Adrenal gland (tissue), 5 donors: ENCODE measurements at regions not wholly inside any gene's neighbourhood (a gene's known extent, or its start where the extent isn't known, plus 50 kb on each side); places are given as distances from the start of the nearest gene placed in this dataset.

Experiments used
- POLR2A ChIP-seq, 2 donors: fragments of 450-650 bp; IDR thresholded peaks; one replicate each; pipeline ENCODE4 v1.6.1; 2017; ENCODE audit warnings: antibody characterized with exemption in 2 of 2, mild to moderate bottlenecking in 2 of 2, moderate library complexity in 1 of 2
- TF ChIP-seq, protein P1 (sequence below), 6 experiments: fragments of 450-650 bp in 4 of 6; fragments of 200-600 bp in 2 of 6; sonication (generic) in 1 of 6; IDR thresholded peaks; 1 replicate in 5 of 6; 2 replicates in 1 of 6; pipeline versions ENCODE4 v1.5.1 to v1.8.0; 2016 to 2021; ENCODE audit warnings: antibody characterized with exemption in 6 of 6, mild to moderate bottlenecking in 2 of 6, moderate library complexity in 1 of 6
- donor health status: DM: no; HTN: no; CAD: no.

DNA sequence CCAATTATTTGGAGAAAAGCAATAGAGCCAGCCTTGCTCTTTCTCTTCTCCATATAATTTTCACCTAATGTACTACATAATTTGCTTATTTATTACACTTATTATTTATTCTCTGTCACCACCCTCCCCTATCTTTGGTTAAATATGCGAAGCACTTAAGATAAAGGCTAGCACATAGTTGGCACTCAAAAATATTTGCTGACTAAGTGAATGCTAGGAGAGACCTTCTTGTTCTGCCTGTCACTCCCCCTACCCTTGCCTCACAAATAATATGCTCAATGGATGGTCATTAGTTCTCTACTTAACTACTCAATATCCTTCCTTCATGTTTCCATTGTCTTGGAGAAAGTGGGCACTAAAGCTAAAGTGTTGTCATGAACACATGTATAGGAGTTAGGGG is 139.7 kb upstream of the ZC3H11B start:
- TF ChIP-seq, protein P1, sequence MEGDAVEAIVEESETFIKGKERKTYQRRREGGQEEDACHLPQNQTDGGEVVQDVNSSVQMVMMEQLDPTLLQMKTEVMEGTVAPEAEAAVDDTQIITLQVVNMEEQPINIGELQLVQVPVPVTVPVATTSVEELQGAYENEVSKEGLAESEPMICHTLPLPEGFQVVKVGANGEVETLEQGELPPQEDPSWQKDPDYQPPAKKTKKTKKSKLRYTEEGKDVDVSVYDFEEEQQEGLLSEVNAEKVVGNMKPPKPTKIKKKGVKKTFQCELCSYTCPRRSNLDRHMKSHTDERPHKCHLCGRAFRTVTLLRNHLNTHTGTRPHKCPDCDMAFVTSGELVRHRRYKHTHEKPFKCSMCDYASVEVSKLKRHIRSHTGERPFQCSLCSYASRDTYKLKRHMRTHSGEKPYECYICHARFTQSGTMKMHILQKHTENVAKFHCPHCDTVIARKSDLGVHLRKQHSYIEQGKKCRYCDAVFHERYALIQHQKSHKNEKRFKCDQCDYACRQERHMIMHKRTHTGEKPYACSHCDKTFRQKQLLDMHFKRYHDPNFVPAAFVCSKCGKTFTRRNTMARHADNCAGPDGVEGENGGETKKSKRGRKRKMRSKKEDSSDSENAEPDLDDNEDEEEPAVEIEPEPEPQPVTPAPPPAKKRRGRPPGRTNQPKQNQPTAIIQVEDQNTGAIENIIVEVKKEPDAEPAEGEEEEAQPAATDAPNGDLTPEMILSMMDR (IDR thresholded peaks at IDR 0.05) = no peak
- no peak for TF ChIP-seq POLR2A (IDR thresholded peaks at IDR 0.05)
